ENCODE measurements at regions not wholly inside any gene's neighbourhood (a gene's known extent, or its start where the extent isn't known, plus 50 kb on each side); places are given as distances from the start of the nearest gene placed in this dataset.

DNA sequence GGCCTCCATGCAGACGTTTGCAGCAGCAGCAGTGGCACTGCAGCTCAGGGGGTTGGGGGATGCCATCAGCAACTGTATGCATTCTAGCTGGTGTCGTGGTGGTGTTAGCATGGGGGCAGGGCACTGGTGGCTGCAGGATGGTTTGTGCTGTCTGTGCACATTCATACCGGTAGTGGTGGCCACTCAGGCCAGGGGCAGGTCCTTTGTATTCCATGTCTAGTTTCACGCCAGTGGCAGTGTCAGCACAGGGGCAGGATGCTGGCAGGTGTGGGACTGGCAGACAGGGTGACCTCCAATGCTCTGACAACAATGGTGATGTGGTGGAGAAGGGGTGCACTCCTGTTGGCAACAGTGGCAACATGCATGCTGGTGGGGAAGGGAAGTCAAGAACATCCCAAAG is 194.2 kb upstream of the LRRC7 start:
- no peak for TF ChIP-seq SP1 (IDR thresholded peaks at IDR 0.05)
- TF ChIP-seq, protein P1, sequence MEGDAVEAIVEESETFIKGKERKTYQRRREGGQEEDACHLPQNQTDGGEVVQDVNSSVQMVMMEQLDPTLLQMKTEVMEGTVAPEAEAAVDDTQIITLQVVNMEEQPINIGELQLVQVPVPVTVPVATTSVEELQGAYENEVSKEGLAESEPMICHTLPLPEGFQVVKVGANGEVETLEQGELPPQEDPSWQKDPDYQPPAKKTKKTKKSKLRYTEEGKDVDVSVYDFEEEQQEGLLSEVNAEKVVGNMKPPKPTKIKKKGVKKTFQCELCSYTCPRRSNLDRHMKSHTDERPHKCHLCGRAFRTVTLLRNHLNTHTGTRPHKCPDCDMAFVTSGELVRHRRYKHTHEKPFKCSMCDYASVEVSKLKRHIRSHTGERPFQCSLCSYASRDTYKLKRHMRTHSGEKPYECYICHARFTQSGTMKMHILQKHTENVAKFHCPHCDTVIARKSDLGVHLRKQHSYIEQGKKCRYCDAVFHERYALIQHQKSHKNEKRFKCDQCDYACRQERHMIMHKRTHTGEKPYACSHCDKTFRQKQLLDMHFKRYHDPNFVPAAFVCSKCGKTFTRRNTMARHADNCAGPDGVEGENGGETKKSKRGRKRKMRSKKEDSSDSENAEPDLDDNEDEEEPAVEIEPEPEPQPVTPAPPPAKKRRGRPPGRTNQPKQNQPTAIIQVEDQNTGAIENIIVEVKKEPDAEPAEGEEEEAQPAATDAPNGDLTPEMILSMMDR (IDR thresholded peaks at IDR 0.05; ENCODE audit: low read depth, low read length, missing input control): no peak
- TF ChIP-seq, protein P2, sequence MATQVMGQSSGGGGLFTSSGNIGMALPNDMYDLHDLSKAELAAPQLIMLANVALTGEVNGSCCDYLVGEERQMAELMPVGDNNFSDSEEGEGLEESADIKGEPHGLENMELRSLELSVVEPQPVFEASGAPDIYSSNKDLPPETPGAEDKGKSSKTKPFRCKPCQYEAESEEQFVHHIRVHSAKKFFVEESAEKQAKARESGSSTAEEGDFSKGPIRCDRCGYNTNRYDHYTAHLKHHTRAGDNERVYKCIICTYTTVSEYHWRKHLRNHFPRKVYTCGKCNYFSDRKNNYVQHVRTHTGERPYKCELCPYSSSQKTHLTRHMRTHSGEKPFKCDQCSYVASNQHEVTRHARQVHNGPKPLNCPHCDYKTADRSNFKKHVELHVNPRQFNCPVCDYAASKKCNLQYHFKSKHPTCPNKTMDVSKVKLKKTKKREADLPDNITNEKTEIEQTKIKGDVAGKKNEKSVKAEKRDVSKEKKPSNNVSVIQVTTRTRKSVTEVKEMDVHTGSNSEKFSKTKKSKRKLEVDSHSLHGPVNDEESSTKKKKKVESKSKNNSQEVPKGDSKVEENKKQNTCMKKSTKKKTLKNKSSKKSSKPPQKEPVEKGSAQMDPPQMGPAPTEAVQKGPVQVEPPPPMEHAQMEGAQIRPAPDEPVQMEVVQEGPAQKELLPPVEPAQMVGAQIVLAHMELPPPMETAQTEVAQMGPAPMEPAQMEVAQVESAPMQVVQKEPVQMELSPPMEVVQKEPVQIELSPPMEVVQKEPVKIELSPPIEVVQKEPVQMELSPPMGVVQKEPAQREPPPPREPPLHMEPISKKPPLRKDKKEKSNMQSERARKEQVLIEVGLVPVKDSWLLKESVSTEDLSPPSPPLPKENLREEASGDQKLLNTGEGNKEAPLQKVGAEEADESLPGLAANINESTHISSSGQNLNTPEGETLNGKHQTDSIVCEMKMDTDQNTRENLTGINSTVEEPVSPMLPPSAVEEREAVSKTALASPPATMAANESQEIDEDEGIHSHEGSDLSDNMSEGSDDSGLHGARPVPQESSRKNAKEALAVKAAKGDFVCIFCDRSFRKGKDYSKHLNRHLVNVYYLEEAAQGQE (IDR thresholded peaks at IDR 0.05): no peak
- no peak for TF ChIP-seq YY1 (IDR thresholded peaks at IDR 0.05)
